ENCODE measurements at regions not wholly inside any gene's neighbourhood (a gene's known extent, or its start where the extent isn't known, plus 50 kb on each side); places are given as distances from the start of the nearest gene placed in this dataset.

- ChIA-PET CTCF (interaction anchor here (0.5 kb wide), 1 partner anchor 15 kb away, joined by 8 read pairs; no protein-coding TSS in a partner anchor), POLR2A (no interaction called here)
- peak overlapping the region; percentile 35; the same call in 1 of the 2 replicates for H3K27ac ChIP-seq (ENCODE audit: low read length)
- H3K36me3 ChIP-seq (ENCODE audit: control insufficient read depth, insufficient read depth, low read length), result no peaks in the 10 kb centered on the region
- in situ Hi-C loops (cut with HindIII; ENCODE audit: low pct_unique_long_range_greater_than_20kb, low sequenced_read_pairs) (no loop called here), intact Hi-C loops (cut with micrococcal nuclease; ENCODE audit: unreplicated experiment) (no loop called here)
- no peak for DNase-seq (ENCODE audit: low read depth, low spot score)
- BruUV-seq (replicated peaks), result no TSS peak
- no peaks in the 10 kb centered on the region for H3K9me3 ChIP-seq (ENCODE audit: control insufficient read depth, insufficient read depth, low read depth, low read length)
- no peak overlapping the region for H3K4me3 ChIP-seq (ENCODE audit: low read depth in 2 of 2, low read length in 2 of 2)
- TF ChIP-seq TCF7L2 (IDR thresholded peaks at IDR 0.05; ENCODE audit: low read depth, low read length) (no peak), CTCF (IDR thresholded peaks at IDR 0.05) (no peak), SIN3A (IDR thresholded peaks at IDR 0.05; ENCODE audit: borderline replicate concordance, insufficient read depth, low read depth, low read length) (no peak)
- TF ChIP-seq, protein P1, sequence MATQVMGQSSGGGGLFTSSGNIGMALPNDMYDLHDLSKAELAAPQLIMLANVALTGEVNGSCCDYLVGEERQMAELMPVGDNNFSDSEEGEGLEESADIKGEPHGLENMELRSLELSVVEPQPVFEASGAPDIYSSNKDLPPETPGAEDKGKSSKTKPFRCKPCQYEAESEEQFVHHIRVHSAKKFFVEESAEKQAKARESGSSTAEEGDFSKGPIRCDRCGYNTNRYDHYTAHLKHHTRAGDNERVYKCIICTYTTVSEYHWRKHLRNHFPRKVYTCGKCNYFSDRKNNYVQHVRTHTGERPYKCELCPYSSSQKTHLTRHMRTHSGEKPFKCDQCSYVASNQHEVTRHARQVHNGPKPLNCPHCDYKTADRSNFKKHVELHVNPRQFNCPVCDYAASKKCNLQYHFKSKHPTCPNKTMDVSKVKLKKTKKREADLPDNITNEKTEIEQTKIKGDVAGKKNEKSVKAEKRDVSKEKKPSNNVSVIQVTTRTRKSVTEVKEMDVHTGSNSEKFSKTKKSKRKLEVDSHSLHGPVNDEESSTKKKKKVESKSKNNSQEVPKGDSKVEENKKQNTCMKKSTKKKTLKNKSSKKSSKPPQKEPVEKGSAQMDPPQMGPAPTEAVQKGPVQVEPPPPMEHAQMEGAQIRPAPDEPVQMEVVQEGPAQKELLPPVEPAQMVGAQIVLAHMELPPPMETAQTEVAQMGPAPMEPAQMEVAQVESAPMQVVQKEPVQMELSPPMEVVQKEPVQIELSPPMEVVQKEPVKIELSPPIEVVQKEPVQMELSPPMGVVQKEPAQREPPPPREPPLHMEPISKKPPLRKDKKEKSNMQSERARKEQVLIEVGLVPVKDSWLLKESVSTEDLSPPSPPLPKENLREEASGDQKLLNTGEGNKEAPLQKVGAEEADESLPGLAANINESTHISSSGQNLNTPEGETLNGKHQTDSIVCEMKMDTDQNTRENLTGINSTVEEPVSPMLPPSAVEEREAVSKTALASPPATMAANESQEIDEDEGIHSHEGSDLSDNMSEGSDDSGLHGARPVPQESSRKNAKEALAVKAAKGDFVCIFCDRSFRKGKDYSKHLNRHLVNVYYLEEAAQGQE (IDR thresholded peaks at IDR 0.05; ENCODE audit: insufficient read depth in 1 of 2, low read depth in 2 of 2, low read length in 1 of 2), result no peak
- ATAC-seq, result no peak
- no peaks in the 10 kb centered on the region for H3K4me1 ChIP-seq (ENCODE audit: control insufficient read depth, insufficient read depth, low read length)
- no peaks in the 10 kb centered on the region for H3K27me3 ChIP-seq (ENCODE audit: control insufficient read depth, insufficient read depth, low read length)
Measured at GRCh38 chr1:109846162-109846561, 64.5 kb upstream of the CSF1 start.

GRCh38 chr1:109845658-109846057, 65.0 kb upstream of the CSF1 start:
- TF ChIP-seq, protein P1 (IDR thresholded peaks at IDR 0.05; ENCODE audit: insufficient read depth in 1 of 2, low read depth in 2 of 2, low read length in 1 of 2), result no peak
- TF ChIP-seq SIN3A (IDR thresholded peaks at IDR 0.05; ENCODE audit: borderline replicate concordance, insufficient read depth, low read depth, low read length) (no peak), TCF7L2 (IDR thresholded peaks at IDR 0.05; ENCODE audit: low read depth, low read length) (no peak), POLR2AphosphoS5 (IDR thresholded peaks at IDR 0.05; ENCODE audit: low read depth, low read length) (no peak), CTCF (IDR thresholded peaks at IDR 0.05) (no peak)
- ChIA-PET CTCF (interaction anchor here (0.5 kb wide), 1 partner anchor 14 kb away, joined by 8 read pairs; no protein-coding TSS in a partner anchor), POLR2A (no interaction called here)
- DNase-seq (ENCODE audit: low read depth, low spot score) (no peak), ATAC-seq (no peak)
- no TSS peak for BruUV-seq (replicated peaks)
- Histone ChIP-seq H3K4me3 (ENCODE audit: low read depth in 2 of 2, low read length in 2 of 2) (no peak overlapping the region), H3K27ac (ENCODE audit: low read length) (0 out of 2 replicates have a peak overlapping the region, but pooled peaks have one; percentile 51), H3K27me3 (ENCODE audit: control insufficient read depth, insufficient read depth, low read length) (no peaks in the 10 kb centered on the region), H3K36me3 (ENCODE audit: control insufficient read depth, insufficient read depth, low read length) (no peaks in the 10 kb centered on the region), H3K4me1 (ENCODE audit: control insufficient read depth, insufficient read depth, low read length) (no peaks in the 10 kb centered on the region), H3K9me3 (ENCODE audit: control insufficient read depth, insufficient read depth, low read depth, low read length) (no peaks in the 10 kb centered on the region)
- intact Hi-C loops (cut with micrococcal nuclease; ENCODE audit: unreplicated experiment), result no loop called here
- in situ Hi-C loops (cut with HindIII; ENCODE audit: low pct_unique_long_range_greater_than_20kb, low sequenced_read_pairs), result no loop called here

Data from Panc1 (cell line).